ENCODE measurements at regions not wholly inside any gene's neighbourhood (a gene's known extent, or its start where the extent isn't known, plus 50 kb on each side); places are given as distances from the start of the nearest gene placed in this dataset.
"Not testable (repeated sequence)": the region's sequence is repeated elsewhere in the genome, so short reads cannot be mapped to it uniquely, and the experiment has no call there.

- DNase-seq, result no peak
Measured at GRCh38 chr9:80679916-80680315, 1009.4 kb downstream of the TLE1 start.

GRCh38 chr9:80678906-80679305 is 1010.4 kb downstream of the TLE1 start:
- DNase-seq, result no peak

- no peak for DNase-seq
Measured at GRCh38 chr9:80673496-80673895, 1015.9 kb downstream of the TLE1 start.

GRCh38 chr9:80665479-80665878 is 1023.9 kb downstream of the TLE1 start:
- no peak for DNase-seq

GRCh38 chr9:80664327-80665210 is 1024.8 kb downstream of the TLE1 start:
- no peak for DNase-seq

- DNase-seq, result not testable (repeated sequence)
Measured at GRCh38 chr9:80659751-80660150, 1029.6 kb downstream of the TLE1 start.

- no peak for DNase-seq
Measured at GRCh38 chr9:80651044-80651443, 1038.3 kb downstream of the TLE1 start.

GRCh38 chr9:80649496-80649895 is 1039.9 kb downstream of the TLE1 start:
- no peak for DNase-seq

- no peak for DNase-seq
Measured at GRCh38 chr9:80649001-80649420, 1040.3 kb downstream of the TLE1 start.

- DNase-seq, result no peak
Measured at GRCh38 chr9:80648336-80648735, 1041.0 kb downstream of the TLE1 start.

GRCh38 chr9:80646211-80646610 is 1043.1 kb downstream of the TLE1 start:
- no peak for DNase-seq

- DNase-seq, result no peak
Measured at GRCh38 chr9:80644044-80644443, 1045.3 kb downstream of the TLE1 start.

- no peak for DNase-seq
Measured at GRCh38 chr9:80635065-80635464, 1054.3 kb downstream of the TLE1 start.

GRCh38 chr9:80632041-80632440 is 1057.3 kb downstream of the TLE1 start:
- no peak for DNase-seq

GRCh38 chr9:80622508-80622907 is 1050.7 kb downstream of the TLE4 start:
- DNase-seq, result no peak

GRCh38 chr9:80619356-80619755 is 1047.6 kb downstream of the TLE4 start:
- DNase-seq, result no peak

GRCh38 chr9:80615964-80616363 is 1044.2 kb downstream of the TLE4 start:
- no peak for DNase-seq

- DNase-seq, result no peak
Measured at GRCh38 chr9:80605793-80606192, 1034.0 kb downstream of the TLE4 start.

GRCh38 chr9:80605129-80605528 is 1033.4 kb downstream of the TLE4 start:
- DNase-seq, result no peak

GRCh38 chr9:80602291-80602690 is 1030.5 kb downstream of the TLE4 start:
- no peak for DNase-seq

GRCh38 chr9:80596579-80596978 is 1024.8 kb downstream of the TLE4 start:
- no peak for DNase-seq

GRCh38 chr9:80595192-80595591 is 1023.4 kb downstream of the TLE4 start:
- no peak for DNase-seq

GRCh38 chr9:80592413-80592812 is 1020.6 kb downstream of the TLE4 start:
- DNase-seq, result no peak

- no peak for DNase-seq
Measured at GRCh38 chr9:80586786-80587330, 1015.1 kb downstream of the TLE4 start.

- no peak for DNase-seq
Measured at GRCh38 chr9:80571953-80572352, 1000.2 kb downstream of the TLE4 start.

All from NCI-H2227 treated with DMSO at 0.1 percent for 48 hours (cell line).